Activated B cell treated with CpG ODN at 0.5 μM for 24 hours (primary cell): ENCODE measurements at regions not wholly inside any gene's neighbourhood (a gene's known extent, or its start where the extent isn't known, plus 50 kb on each side); places are given as distances from the start of the nearest gene placed in this dataset.
"Not testable (repeated sequence)": the region's sequence is repeated elsewhere in the genome, so short reads cannot be mapped to it uniquely, and the experiment has no call there.

ENCODE experiments used
- ATAC-seq: fragments of 200-7000 bp; cut with Tn5 transposase; one replicate; pipeline ENCODE4 v1.10.0; 2021; ENCODE audit warnings: low read depth, mild to moderate bottlenecking, moderate library complexity
- CTCF ChIA-PET: fragments of 350-600 bp; sonication (Branson Sonifier 250); formaldehyde crosslinking; loops from one replicate; lab custom pipeline; 2021; ENCODE audit warnings: antibody characterized with exemption; lab: Charles Lee
- POLR2A ChIA-PET: fragments of 350-600 bp; sonication (Branson Sonifier 250); formaldehyde crosslinking; loops from one replicate; lab custom pipeline; 2021; ENCODE audit warnings: antibody characterized with exemption; lab: Charles Lee
- DNase-seq: peaks from one replicate; pipeline ENCODE4 v3.0.0; 2022
- H3K27ac Mint-ChIP-seq: one replicate; pipeline ENCODE4 v1.8.0; 2020; ENCODE audit warnings: mixed read lengths
- H3K27me3 Mint-ChIP-seq: one replicate; pipeline ENCODE4 v1.8.0; 2021; ENCODE audit warnings: mixed read lengths
- H3K36me3 Mint-ChIP-seq: one replicate; pipeline ENCODE4 v1.8.0; 2021; ENCODE audit warnings: low read depth, mixed read lengths
- H3K4me1 Mint-ChIP-seq: one replicate; pipeline ENCODE4 v1.8.0; 2021; ENCODE audit warnings: mixed read lengths
- H3K4me3 Mint-ChIP-seq: one replicate; pipeline ENCODE4 v1.8.0; 2020; ENCODE audit warnings: mild to moderate bottlenecking, mixed read lengths
- H3K9me3 Mint-ChIP-seq: one replicate; pipeline ENCODE4 v1.8.0; 2020; ENCODE audit warnings: mixed read lengths
- intact Hi-C: fragments of 100-400 bp; cut with micrococcal nuclease; formaldehyde crosslinking; loops from one replicate; pipeline ENCODE4 v1.15.1; 2024
- TF ChIP-seq, protein P1 (sequence below): fragments of 200-600 bp; IDR thresholded peaks from one replicate; pipeline ENCODE4 v1.8.0; 2022; ENCODE audit warnings: antibody characterized with exemption, mild to moderate bottlenecking

DNA sequence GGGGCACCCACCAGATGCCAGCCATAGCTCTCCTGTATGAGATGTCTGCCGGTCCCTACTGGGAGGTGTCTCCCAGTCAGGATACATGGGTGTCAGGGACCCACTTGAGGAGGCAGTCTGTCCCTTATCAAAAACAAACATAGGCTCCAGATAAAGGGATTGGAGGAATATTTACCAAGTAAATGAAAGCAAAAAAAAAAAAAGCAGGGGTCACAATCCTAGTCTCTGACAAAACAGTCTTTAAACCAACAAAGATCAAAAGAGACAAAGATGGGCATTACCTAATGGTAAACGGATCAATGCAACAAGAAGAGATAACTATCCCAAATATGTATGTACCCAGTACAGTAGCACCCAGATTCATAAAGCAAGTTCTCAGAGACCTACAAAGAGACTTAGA lies 640.0 kb upstream of the LRRTM4 start:
- ATAC-seq = no peak
- Mint-ChIP-seq H3K9me3 (peaks cover 6% of the 10 kb centered on the region), H3K27me3 (no peaks in the 10 kb centered on the region), H3K36me3 (no peaks in the 10 kb centered on the region), H3K4me3 (no peak overlapping the region), H3K27ac (no peak overlapping the region), H3K4me1 (no peaks in the 10 kb centered on the region)
- POLR2A ChIA-PET = no interaction called here
- intact Hi-C loops = no loop called here
- CTCF ChIA-PET = no interaction called here
- TF ChIP-seq, protein P1, sequence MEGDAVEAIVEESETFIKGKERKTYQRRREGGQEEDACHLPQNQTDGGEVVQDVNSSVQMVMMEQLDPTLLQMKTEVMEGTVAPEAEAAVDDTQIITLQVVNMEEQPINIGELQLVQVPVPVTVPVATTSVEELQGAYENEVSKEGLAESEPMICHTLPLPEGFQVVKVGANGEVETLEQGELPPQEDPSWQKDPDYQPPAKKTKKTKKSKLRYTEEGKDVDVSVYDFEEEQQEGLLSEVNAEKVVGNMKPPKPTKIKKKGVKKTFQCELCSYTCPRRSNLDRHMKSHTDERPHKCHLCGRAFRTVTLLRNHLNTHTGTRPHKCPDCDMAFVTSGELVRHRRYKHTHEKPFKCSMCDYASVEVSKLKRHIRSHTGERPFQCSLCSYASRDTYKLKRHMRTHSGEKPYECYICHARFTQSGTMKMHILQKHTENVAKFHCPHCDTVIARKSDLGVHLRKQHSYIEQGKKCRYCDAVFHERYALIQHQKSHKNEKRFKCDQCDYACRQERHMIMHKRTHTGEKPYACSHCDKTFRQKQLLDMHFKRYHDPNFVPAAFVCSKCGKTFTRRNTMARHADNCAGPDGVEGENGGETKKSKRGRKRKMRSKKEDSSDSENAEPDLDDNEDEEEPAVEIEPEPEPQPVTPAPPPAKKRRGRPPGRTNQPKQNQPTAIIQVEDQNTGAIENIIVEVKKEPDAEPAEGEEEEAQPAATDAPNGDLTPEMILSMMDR = no peak
- DNase-seq = no peak

DNA sequence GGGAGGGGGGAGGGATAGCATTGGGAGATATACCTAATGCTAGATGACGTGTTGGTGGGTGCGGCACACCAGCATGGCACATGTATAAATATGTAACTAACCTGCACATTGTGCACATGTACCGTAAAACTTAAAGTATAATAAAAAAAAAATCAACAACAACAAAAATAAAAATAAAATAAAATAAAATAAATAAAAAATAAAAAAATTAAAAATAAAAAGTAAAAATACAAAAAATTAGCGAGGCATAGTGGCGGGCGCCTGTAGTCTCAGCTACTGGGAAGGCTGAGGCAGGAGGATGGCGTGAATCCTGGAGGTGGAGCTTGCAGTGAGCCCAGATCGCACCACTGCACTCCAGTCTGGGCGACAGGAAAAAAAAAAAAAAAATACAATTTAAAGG lies 650.0 kb upstream of the LRRTM4 start:
- ATAC-seq, H3K27ac Mint-ChIP-seq, DNase-seq, intact Hi-C loops, CTCF ChIA-PET, H3K4me3 Mint-ChIP-seq, H3K9me3 Mint-ChIP-seq, H3K27me3 Mint-ChIP-seq, POLR2A ChIA-PET, H3K36me3 Mint-ChIP-seq, H3K4me1 Mint-ChIP-seq: not testable (repeated sequence)

DNA sequence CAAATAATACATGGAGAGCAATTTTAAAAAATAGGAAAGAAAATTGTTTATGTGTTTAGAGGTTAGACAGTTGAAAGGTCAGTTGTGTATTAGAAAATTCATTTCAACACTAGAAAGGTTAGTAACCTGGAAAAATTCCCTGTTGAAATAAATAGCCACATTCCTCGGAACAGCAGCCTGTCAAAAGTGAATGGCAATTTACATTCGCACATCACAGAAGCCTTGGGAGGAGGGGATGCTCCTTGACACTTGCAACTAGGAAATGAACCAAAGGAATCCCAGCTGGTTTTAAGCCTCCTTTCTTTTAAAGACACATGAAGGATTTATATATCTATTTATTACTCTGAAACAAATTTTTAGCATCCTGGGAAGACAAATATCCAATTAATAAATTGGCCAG lies 653.5 kb upstream of the LRRTM4 start:
- POLR2A ChIA-PET = no interaction called here
- no peak for ATAC-seq

GRCh38 chr2:78201064-78201575 lies 678.9 kb upstream of the LRRTM4 start:
- peaks cover 6% of the 10 kb centered on the region for H3K9me3 Mint-ChIP-seq
- intact Hi-C loops = no loop called here
- H3K4me1 Mint-ChIP-seq = no peaks in the 10 kb centered on the region
- ChIA-PET CTCF (no interaction called here), POLR2A (no interaction called here)
- ATAC-seq (no peak), DNase-seq (no peak)
- no peak overlapping the region for H3K4me3 Mint-ChIP-seq
- no peaks in the 10 kb centered on the region for H3K27me3 Mint-ChIP-seq
- H3K27ac Mint-ChIP-seq = no peak overlapping the region
- no peaks in the 10 kb centered on the region for H3K36me3 Mint-ChIP-seq
- TF ChIP-seq, protein P1 = no peak

More for the DNA sequence above, 653.5 kb upstream of the LRRTM4 start:
- no peak for DNase-seq
- H3K9me3 Mint-ChIP-seq = no peaks in the 10 kb centered on the region
- no peaks in the 10 kb centered on the region for H3K36me3 Mint-ChIP-seq
- no peak overlapping the region for H3K27ac Mint-ChIP-seq
- intact Hi-C loops = no loop called here
- H3K4me1 Mint-ChIP-seq = no peaks in the 10 kb centered on the region
- CTCF ChIA-PET = no interaction called here
- H3K4me3 Mint-ChIP-seq = no peak overlapping the region
- H3K27me3 Mint-ChIP-seq = no peaks in the 10 kb centered on the region
- TF ChIP-seq, protein P1 = no peak

GRCh38 chr2:78202366-78202765 lies 680.2 kb upstream of the LRRTM4 start:
- ATAC-seq = no peak
- Mint-ChIP-seq H3K36me3 (no peaks in the 10 kb centered on the region), H3K4me3 (no peak overlapping the region), H3K4me1 (no peaks in the 10 kb centered on the region), H3K9me3 (peaks cover 12% of the 10 kb centered on the region), H3K27me3 (no peaks in the 10 kb centered on the region), H3K27ac (no peak overlapping the region)
- no peak for DNase-seq
- CTCF ChIA-PET = no interaction called here
- intact Hi-C loops = no loop called here
- TF ChIP-seq, protein P1 = no peak
- POLR2A ChIA-PET = no interaction called here
